Transverse colon (tissue), 4 donors: ENCODE measurements at regions not wholly inside any gene's neighbourhood (a gene's known extent, or its start where the extent isn't known, plus 50 kb on each side); places are given as distances from the start of the nearest gene placed in this dataset.

ENCODE experiments used
- DNase-seq: peaks from one replicate; pipeline ENCODE4 v3.0.0-alpha.2; 2019
- H3K27ac ChIP-seq, 4 donors: fragments of 200-600 bp; sonication (generic); 2 replicates each; pipeline ENCODE4 v1.5.1; 2016 to 2018; ENCODE audit warnings: inconsistent platforms in 4 of 4
- H3K27me3 ChIP-seq: fragments of 200-600 bp; sonication (generic); 2 replicates; pipeline ENCODE4 v1.5.1; 2017; ENCODE audit warnings: inconsistent platforms
- H3K36me3 ChIP-seq, 4 donors: fragments of 200-600 bp; sonication (generic); 2 replicates each; pipeline ENCODE4 v1.5.1; 2017 to 2019; ENCODE audit warnings: inconsistent platforms in 4 of 4
- H3K4me1 ChIP-seq, 4 donors: fragments of 200-600 bp; sonication (generic); 2 replicates each; pipeline ENCODE4 v1.5.1; 2017 to 2020; ENCODE audit warnings: inconsistent platforms in 4 of 4
- H3K4me3 ChIP-seq, 4 donors: fragments of 200-600 bp; sonication (generic); 1 replicate in 1 of 4; 2 replicates in 3 of 4; pipeline versions ENCODE4 v1.5.1 to v1.6.1; 2017 to 2019; ENCODE audit warnings: inconsistent platforms in 4 of 4
- H3K9me3 ChIP-seq, 2 donors: fragments of 200-600 bp; sonication (generic); 2 replicates each; pipeline ENCODE4 v1.5.1; 2017 to 2019; ENCODE audit warnings: inconsistent platforms in 2 of 2
- CTCF ChIP-seq, 5 experiments: fragments of 200-600 bp in 3 of 5; fragments of 450-650 bp in 2 of 5; sonication (generic) in 3 of 5; IDR thresholded peaks; 1 replicate in 2 of 5; 2 replicates in 3 of 5; pipeline ENCODE4 v1.5.1; 2016 to 2017; ENCODE audit warnings: antibody characterized with exemption in 5 of 5, inconsistent platforms in 3 of 5, mild to moderate bottlenecking in 2 of 5, moderate library complexity in 1 of 5
- EP300 ChIP-seq: sonication (generic); formaldehyde crosslinking; IDR thresholded peaks from one replicate; pipeline ENCODE4 v1.6.1; 2017; ENCODE audit warnings: antibody characterized with exemption, low read depth
- POLR2A ChIP-seq: fragments of 450-650 bp; IDR thresholded peaks from one replicate; pipeline ENCODE4 v1.6.1; 2016; ENCODE audit warnings: antibody characterized with exemption, mild to moderate bottlenecking, moderate library complexity
- POLR2AphosphoS5 ChIP-seq, 3 donors: sonication (generic); formaldehyde crosslinking; IDR thresholded peaks; one replicate each; pipeline ENCODE4 v1.6.1; 2016; ENCODE audit warnings: antibody characterized with exemption in 3 of 3
- WGBS, 2 donors: methylation state at CpG; one replicate each; pipeline ENCODE4 v1.1.5; 2018; ENCODE audit warnings: low coverage in 1 of 2; 5-methylcytosine and 5-hydroxymethylcytosine counted together
- in situ Hi-C, 4 donors: fragments of 200-750 bp; cut with MboI; loops; one replicate each; pipeline versions ENCODE4 v1.15.0 to v1.15.1; 2017; ENCODE audit warnings: low sequenced_read_pairs in 3 of 4, low pct_ligation_motif_present in 1 of 4, low pct_unique_long_range_greater_than_20kb in 1 of 4
- intact Hi-C: fragments of 100-400 bp; cut with DNase I; formaldehyde crosslinking; loops from one replicate; pipeline ENCODE4 v1.15.1; 2023; ENCODE audit warnings: low total_unique reads

GRCh38 chrX:13518126-13518525 lies 51.3 kb upstream of the EGFL6 start:
- intact Hi-C loops (no loop called here), in situ Hi-C loops (loop anchor here in 3 of 4 donors (10.0 to 25.0 kb wide), 5 partner anchors 117 to 706 kb away; partner anchors contain the start of gene GEMIN8 (in 1 of the 3))
- DNase-seq: no peak
- 88% methylated on average over 6 of the region's 6 CpGs; no CpG with 5 or more reads in 1 of the 2 donors for WGBS, 2 donors
- H3K27me3 ChIP-seq: no peaks in the 10 kb centered on the region
- no peak overlapping the region for H3K4me3 ChIP-seq
- TF ChIP-seq POLR2AphosphoS5 (IDR thresholded peaks at IDR 0.05) (no peak), POLR2A (no peak), CTCF (IDR thresholded peaks at IDR 0.05) (no peak), EP300 (no peak)
- H3K4me1 ChIP-seq: no peaks in the 10 kb centered on the region
- no peaks in the 10 kb centered on the region for H3K36me3 ChIP-seq
- no peaks in the 10 kb centered on the region for H3K9me3 ChIP-seq
- no peak overlapping the region for H3K27ac ChIP-seq

GRCh38 chrX:13515211-13515930 lies 54.0 kb upstream of the EGFL6 start:
- in situ Hi-C loops (loop anchor here in 3 of 4 donors (10.0 to 25.0 kb wide), 5 partner anchors 119 to 703 kb away; partner anchors contain the start of gene GEMIN8 (in 1 of the 3)), intact Hi-C loops (no loop called here)
- no peaks in the 10 kb centered on the region for H3K27me3 ChIP-seq
- H3K36me3 ChIP-seq: no peaks in the 10 kb centered on the region
- 86 to 100% methylated on average over 1 to 3 of the region's 3 CpGs for WGBS, 2 donors
- no peak overlapping the region for H3K4me3 ChIP-seq
- no peaks in the 10 kb centered on the region for H3K4me1 ChIP-seq
- no peak for DNase-seq
- no peak overlapping the region for H3K27ac ChIP-seq
- no peaks in the 10 kb centered on the region for H3K9me3 ChIP-seq
- TF ChIP-seq EP300 (no peak), POLR2A (no peak), CTCF (IDR thresholded peaks at IDR 0.05) (no peak), POLR2AphosphoS5 (IDR thresholded peaks at IDR 0.05) (no peak)

- H3K9me3 ChIP-seq: no peaks in the 10 kb centered on the region
- no peaks in the 10 kb centered on the region for H3K4me1 ChIP-seq
- H3K36me3 ChIP-seq: no peaks in the 10 kb centered on the region
- no peaks in the 10 kb centered on the region for H3K27me3 ChIP-seq
- DNase-seq: no peak
- no peak overlapping the region for H3K27ac ChIP-seq
- intact Hi-C loops (no loop called here), in situ Hi-C loops (loop anchor here in 3 of 4 donors (10.0 to 25.0 kb wide), 5 partner anchors 123 to 700 kb away; partner anchors contain the start of gene GEMIN8 (in 1 of the 3))
- H3K4me3 ChIP-seq: no peak overlapping the region
- WGBS, 2 donors: 74% methylated on average over 2 of the region's 2 CpGs; no CpG with 5 or more reads in 1 of the 2 donors
- TF ChIP-seq POLR2A: no peak
- no peak for TF ChIP-seq CTCF (IDR thresholded peaks at IDR 0.05)
- TF ChIP-seq EP300: no peak
- no peak for TF ChIP-seq POLR2AphosphoS5 (IDR thresholded peaks at IDR 0.05)
These were observed 57.5 kb upstream of the EGFL6 start for GRCh38 chrX:13511944-13512330.

- Histone ChIP-seq H3K4me1 (no peaks in the 10 kb centered on the region), H3K9me3 (no peaks in the 10 kb centered on the region), H3K36me3 (no peaks in the 10 kb centered on the region), H3K27me3 (no peaks in the 10 kb centered on the region), H3K27ac (no peak overlapping the region), H3K4me3 (no peak overlapping the region)
- DNase-seq: no peak
- in situ Hi-C loops (loop anchor here in 3 of 4 donors (10.0 to 25.0 kb wide), 5 partner anchors 123 to 699 kb away; partner anchors contain the start of gene GEMIN8 (in 1 of the 3)), intact Hi-C loops (no loop called here)
- WGBS, 2 donors: 95 to 100% methylated on average over 1 of the region's 1 CpG
- TF ChIP-seq EP300 (no peak), POLR2A (no peak), POLR2AphosphoS5 (IDR thresholded peaks at IDR 0.05) (no peak), CTCF (IDR thresholded peaks at IDR 0.05) (no peak)
These were observed 58.0 kb upstream of the EGFL6 start for GRCh38 chrX:13511241-13511943.
